OCI-LY3 (cell line): ENCODE measurements at regions not wholly inside any gene's neighbourhood (a gene's known extent, or its start where the extent isn't known, plus 50 kb on each side); places are given as distances from the start of the nearest gene placed in this dataset.

Experiments
- EZH2phosphoT487 ChIP-seq: fragments of 200-600 bp; shearing (Covaris generic); IDR thresholded peaks from 2 replicates; pipeline ENCODE4 v1.6.1; 2018; ENCODE audit warnings: antibody characterized with exemption, mixed run types, low read depth
- TF ChIP-seq, protein P1 (sequence below): fragments of 200-600, 300-600 bp; sonication (generic); IDR thresholded peaks from 2 replicates; pipeline ENCODE4 v1.5.1; 2014; ENCODE audit warnings: antibody characterized with exemption, low read length, low read depth

DNA sequence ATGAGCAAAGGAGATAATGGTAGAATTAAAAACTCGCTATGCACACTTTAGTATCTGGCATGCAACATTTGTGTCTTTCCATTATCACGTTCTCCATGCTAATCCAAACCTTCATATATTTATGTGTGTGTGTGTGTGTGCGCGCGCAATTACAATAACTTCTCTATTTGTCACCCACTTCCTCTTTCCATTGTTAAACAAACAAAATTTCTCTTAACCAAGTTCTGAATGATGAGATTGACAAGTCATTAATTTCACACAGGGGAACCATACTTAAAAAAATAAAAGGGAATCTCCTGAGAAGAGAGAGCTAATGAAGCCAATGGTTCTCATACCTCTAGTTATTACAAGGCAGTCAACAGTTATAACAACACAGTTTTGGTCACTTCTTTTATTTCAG is 575.9 kb upstream of the MDGA2 start:
- TF ChIP-seq EZH2phosphoT487 = no peak
- TF ChIP-seq, protein P1, sequence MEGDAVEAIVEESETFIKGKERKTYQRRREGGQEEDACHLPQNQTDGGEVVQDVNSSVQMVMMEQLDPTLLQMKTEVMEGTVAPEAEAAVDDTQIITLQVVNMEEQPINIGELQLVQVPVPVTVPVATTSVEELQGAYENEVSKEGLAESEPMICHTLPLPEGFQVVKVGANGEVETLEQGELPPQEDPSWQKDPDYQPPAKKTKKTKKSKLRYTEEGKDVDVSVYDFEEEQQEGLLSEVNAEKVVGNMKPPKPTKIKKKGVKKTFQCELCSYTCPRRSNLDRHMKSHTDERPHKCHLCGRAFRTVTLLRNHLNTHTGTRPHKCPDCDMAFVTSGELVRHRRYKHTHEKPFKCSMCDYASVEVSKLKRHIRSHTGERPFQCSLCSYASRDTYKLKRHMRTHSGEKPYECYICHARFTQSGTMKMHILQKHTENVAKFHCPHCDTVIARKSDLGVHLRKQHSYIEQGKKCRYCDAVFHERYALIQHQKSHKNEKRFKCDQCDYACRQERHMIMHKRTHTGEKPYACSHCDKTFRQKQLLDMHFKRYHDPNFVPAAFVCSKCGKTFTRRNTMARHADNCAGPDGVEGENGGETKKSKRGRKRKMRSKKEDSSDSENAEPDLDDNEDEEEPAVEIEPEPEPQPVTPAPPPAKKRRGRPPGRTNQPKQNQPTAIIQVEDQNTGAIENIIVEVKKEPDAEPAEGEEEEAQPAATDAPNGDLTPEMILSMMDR = no peak
